SJCRH30 (cell line): ENCODE measurements at regions not wholly inside any gene's neighbourhood (a gene's known extent, or its start where the extent isn't known, plus 50 kb on each side); places are given as distances from the start of the nearest gene placed in this dataset.

Experiments
- DNase-seq, 2 experiments: peaks; one replicate each; pipeline ENCODE4 v3.0.0-alpha.2; 2015 to 2020
- H3K27ac ChIP-seq: fragments of 250-450 bp; sonication (Bioruptor Pico); 2 replicates; pipeline ENCODE4 v1.5.1; 2020; ENCODE audit warnings: mild to moderate bottlenecking, moderate library complexity
- H3K27me3 ChIP-seq: fragments of 250-450 bp; sonication (Bioruptor Pico); 2 replicates; pipeline ENCODE4 v1.5.1; 2020; ENCODE audit warnings: mild to moderate bottlenecking, moderate library complexity
- H3K36me3 ChIP-seq: fragments of 250-450 bp; sonication (Bioruptor Pico); 2 replicates; pipeline ENCODE4 v1.5.1; 2020; ENCODE audit warnings: mild to moderate bottlenecking, moderate library complexity
- H3K4me1 ChIP-seq: fragments of 250-450 bp; sonication (Bioruptor Pico); 2 replicates; pipeline ENCODE4 v1.5.1; 2020; ENCODE audit warnings: mild to moderate bottlenecking, moderate library complexity
- H3K4me3 ChIP-seq: fragments of 250-450 bp; sonication (Bioruptor Pico); 2 replicates; pipeline ENCODE4 v1.5.1; 2020; ENCODE audit warnings: mild to moderate bottlenecking, moderate library complexity
- H3K9me3 ChIP-seq: fragments of 250-450 bp; sonication (Bioruptor Pico); replicated peaks from 2 replicates; pipeline ENCODE4 v1.5.1; 2020; ENCODE audit warnings: mild to moderate bottlenecking, moderate library complexity

DNA sequence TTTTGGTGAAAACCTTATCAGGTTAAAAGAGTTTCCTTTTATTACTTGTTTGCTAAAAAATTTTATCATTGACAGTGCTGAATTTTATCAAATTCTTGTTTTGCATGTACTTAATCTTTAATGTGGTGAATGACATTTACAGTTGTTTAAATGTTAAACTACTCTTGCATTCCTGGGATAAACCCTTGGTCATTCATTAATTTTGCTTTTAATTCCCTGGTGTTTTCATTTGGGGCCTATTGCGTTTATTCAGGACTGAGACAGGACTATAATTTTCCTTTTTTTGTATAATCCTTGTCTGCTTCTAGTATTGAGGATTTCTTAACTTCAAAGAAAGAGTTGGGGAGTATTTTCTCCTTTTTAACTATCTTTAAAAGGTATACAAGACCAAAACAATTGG, 98.7 kb upstream of the TLL1 start:
- no peak for DNase-seq
- Histone ChIP-seq H3K9me3 (no peaks in the 10 kb centered on the region), H3K36me3 (no peaks in the 10 kb centered on the region), H3K27me3 (no peaks in the 10 kb centered on the region), H3K4me3 (no peak overlapping the region), H3K4me1 (no peaks in the 10 kb centered on the region), H3K27ac (no peak overlapping the region)

GRCh38 chr4:165779950-165780670, 92.9 kb upstream of the TLL1 start:
- no peaks in the 10 kb centered on the region for H3K27me3 ChIP-seq
- H3K4me3 ChIP-seq, result no peak overlapping the region
- no peak overlapping the region for H3K27ac ChIP-seq
- no peaks in the 10 kb centered on the region for H3K36me3 ChIP-seq
- H3K4me1 ChIP-seq, result peaks cover 4% of the 10 kb centered on the region
- no peaks in the 10 kb centered on the region for H3K9me3 ChIP-seq
- no peak for DNase-seq

DNA sequence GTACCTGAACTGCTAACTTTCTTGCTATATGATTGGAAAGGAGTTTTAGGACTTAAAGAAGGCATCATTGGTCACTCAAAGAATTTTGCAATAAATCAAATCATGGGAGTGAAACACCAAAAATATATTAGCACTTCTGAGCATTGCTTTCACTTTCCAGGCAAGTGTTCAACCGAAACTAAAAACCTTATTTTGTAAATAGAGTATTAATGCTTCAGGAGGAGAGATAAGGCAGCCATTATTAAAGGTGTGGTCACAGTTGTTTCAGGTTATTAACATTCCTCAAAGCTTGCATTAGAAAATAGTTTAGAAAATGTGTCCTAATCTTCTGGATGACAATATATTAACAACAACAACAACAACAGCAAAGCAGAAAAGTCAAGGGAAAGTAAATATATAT, 92.3 kb upstream of the TLL1 start:
- Histone ChIP-seq H3K36me3 (no peaks in the 10 kb centered on the region), H3K9me3 (no peaks in the 10 kb centered on the region), H3K27ac (no peak overlapping the region), H3K4me3 (no peak overlapping the region), H3K27me3 (no peaks in the 10 kb centered on the region), H3K4me1 (peaks cover 4% of the 10 kb centered on the region)
- DNase-seq, result no peak

GRCh38 chr4:165782623-165783022, 90.4 kb upstream of the TLL1 start:
- H3K27ac ChIP-seq, result no peak overlapping the region
- no peaks in the 10 kb centered on the region for H3K36me3 ChIP-seq
- peaks cover 4% of the 10 kb centered on the region for H3K4me1 ChIP-seq
- H3K4me3 ChIP-seq, result no peak overlapping the region
- no peaks in the 10 kb centered on the region for H3K9me3 ChIP-seq
- no peak for DNase-seq
- no peaks in the 10 kb centered on the region for H3K27me3 ChIP-seq

DNA sequence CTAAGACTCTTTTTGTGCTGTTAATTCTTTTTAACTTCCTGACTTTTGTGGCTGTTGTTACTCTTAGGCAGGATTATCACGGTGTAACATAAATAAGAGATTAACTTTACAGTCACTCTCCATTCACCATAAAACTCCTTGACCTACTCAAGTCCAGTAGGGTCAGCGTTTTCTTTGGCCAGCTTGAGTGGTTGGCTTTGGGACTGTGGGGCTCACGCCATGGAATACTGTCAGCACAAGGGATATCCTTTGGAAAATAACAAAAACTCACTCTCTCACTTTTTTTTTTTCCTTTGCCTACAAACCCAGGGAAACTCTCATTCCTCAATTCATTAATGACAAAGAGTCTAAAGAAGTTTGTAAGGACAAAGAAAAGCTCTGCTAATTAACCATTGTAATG, 89.4 kb upstream of the TLL1 start:
- Histone ChIP-seq H3K4me3 (no peak overlapping the region), H3K9me3 (no peaks in the 10 kb centered on the region), H3K27ac (no peak overlapping the region), H3K36me3 (no peaks in the 10 kb centered on the region), H3K27me3 (no peaks in the 10 kb centered on the region), H3K4me1 (peaks cover 4% of the 10 kb centered on the region)
- DNase-seq, result no peak

DNA sequence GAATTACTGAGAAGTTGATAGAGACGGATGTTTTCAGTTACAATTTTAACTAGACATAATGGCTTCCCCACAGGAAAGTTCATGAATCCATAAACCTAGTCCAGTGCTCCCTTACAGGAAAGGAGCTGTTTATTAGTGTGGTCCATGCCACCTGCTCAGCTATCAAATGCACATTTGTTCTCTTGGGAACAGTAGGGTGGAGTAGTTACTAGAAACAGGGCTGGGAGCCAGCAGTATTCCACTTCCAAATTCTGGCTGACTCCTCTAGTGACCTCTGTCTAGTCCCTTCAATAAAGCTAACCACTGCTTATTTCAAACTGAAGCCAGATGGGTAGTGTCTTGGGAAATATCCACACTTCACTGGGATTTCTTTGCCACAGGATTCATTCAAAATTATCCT, 88.4 kb upstream of the TLL1 start:
- Histone ChIP-seq H3K4me1 (peaks cover 4% of the 10 kb centered on the region), H3K27ac (no peak overlapping the region), H3K9me3 (no peaks in the 10 kb centered on the region), H3K4me3 (no peak overlapping the region), H3K27me3 (no peaks in the 10 kb centered on the region), H3K36me3 (no peaks in the 10 kb centered on the region)
- DNase-seq, result peak; percentile 35 to 72

GRCh38 chr4:165785337-165785736, 87.7 kb upstream of the TLL1 start:
- H3K36me3 ChIP-seq, result no peaks in the 10 kb centered on the region
- H3K27me3 ChIP-seq, result no peaks in the 10 kb centered on the region
- H3K9me3 ChIP-seq, result no peaks in the 10 kb centered on the region
- H3K4me1 ChIP-seq, result peaks cover 4% of the 10 kb centered on the region
- H3K4me3 ChIP-seq, result no peak overlapping the region
- no peak for DNase-seq
- H3K27ac ChIP-seq, result no peak overlapping the region

- Histone ChIP-seq H3K27me3 (no peaks in the 10 kb centered on the region), H3K9me3 (no peaks in the 10 kb centered on the region), H3K36me3 (no peaks in the 10 kb centered on the region), H3K4me1 (peaks cover 4% of the 10 kb centered on the region), H3K27ac (no peak overlapping the region), H3K4me3 (no peak overlapping the region)
- DNase-seq, result no peak
Measured at GRCh38 chr4:165787516-165788274, 85.3 kb upstream of the TLL1 start.

DNA sequence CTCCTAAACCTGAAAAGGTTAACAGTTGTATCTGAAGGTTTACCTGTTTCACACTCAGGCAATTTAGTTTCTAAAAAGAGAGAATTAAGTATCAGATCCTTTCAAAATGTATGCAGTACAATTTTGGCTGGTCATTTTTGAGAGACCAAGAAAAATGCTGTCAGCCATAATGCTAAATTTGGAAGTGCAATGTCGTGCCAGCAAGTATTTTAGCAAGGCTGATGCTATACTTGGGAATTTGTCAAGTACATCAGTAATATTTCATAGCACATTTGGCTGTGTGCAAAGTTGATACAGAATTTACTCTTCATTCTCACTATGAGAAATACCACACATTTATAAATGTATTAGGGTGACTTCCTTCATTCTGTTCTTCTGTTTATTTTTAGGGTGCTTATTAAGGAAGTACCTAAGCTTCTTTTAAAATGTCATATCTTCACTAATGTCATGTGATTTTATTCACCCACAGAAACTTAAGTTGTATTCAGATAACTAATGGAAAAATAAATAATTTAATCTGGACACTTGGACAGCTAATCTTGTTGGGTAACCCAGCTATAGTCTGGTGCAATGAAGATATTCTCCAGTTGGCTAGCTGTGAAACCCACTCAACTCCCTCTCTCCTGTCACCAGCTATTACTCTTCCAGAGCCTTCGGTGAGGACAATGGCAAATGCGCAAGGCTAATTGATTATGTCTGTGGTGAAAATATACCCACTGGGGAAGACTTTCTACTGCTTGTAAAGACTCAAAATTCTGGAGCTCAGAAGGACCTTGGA, 84.2 kb upstream of the TLL1 start:
- Histone ChIP-seq H3K4me1 (peaks cover 4% of the 10 kb centered on the region), H3K4me3 (no peak overlapping the region), H3K36me3 (no peaks in the 10 kb centered on the region), H3K27ac (no peak overlapping the region), H3K27me3 (no peaks in the 10 kb centered on the region), H3K9me3 (no peaks in the 10 kb centered on the region)
- DNase-seq, result no peak

GRCh38 chr4:165793236-165793635, 79.8 kb upstream of the TLL1 start:
- H3K36me3 ChIP-seq, result no peaks in the 10 kb centered on the region
- H3K4me3 ChIP-seq, result no peak overlapping the region

GRCh38 chr4:165794834-165795233, 78.2 kb upstream of the TLL1 start:
- H3K9me3 ChIP-seq, result no peaks in the 10 kb centered on the region
- H3K27me3 ChIP-seq, result no peaks in the 10 kb centered on the region
- H3K36me3 ChIP-seq, result no peaks in the 10 kb centered on the region
- no peak overlapping the region for H3K4me3 ChIP-seq
- no peak for DNase-seq
- H3K4me1 ChIP-seq, result no peaks in the 10 kb centered on the region
- H3K27ac ChIP-seq, result no peak overlapping the region

More at GRCh38 chr4:165793236-165793635, 79.8 kb upstream of the TLL1 start:
- H3K9me3 ChIP-seq, result no peaks in the 10 kb centered on the region
- H3K27me3 ChIP-seq, result no peaks in the 10 kb centered on the region
- no peak for DNase-seq
- H3K4me1 ChIP-seq, result no peaks in the 10 kb centered on the region
- H3K27ac ChIP-seq, result no peak overlapping the region

- H3K27ac ChIP-seq, result no peak overlapping the region
- H3K4me3 ChIP-seq, result no peak overlapping the region
- no peaks in the 10 kb centered on the region for H3K36me3 ChIP-seq
- no peak for DNase-seq
- H3K9me3 ChIP-seq, result no peaks in the 10 kb centered on the region
- no peaks in the 10 kb centered on the region for H3K27me3 ChIP-seq
- no peaks in the 10 kb centered on the region for H3K4me1 ChIP-seq
Measured at GRCh38 chr4:165799384-165799815, 73.6 kb upstream of the TLL1 start.

GRCh38 chr4:165802452-165802851, 70.6 kb upstream of the TLL1 start:
- Histone ChIP-seq H3K9me3 (no peaks in the 10 kb centered on the region), H3K27ac (no peak overlapping the region), H3K4me3 (no peak overlapping the region), H3K36me3 (no peaks in the 10 kb centered on the region), H3K4me1 (no peaks in the 10 kb centered on the region), H3K27me3 (no peaks in the 10 kb centered on the region)
- DNase-seq, result no peak

DNA sequence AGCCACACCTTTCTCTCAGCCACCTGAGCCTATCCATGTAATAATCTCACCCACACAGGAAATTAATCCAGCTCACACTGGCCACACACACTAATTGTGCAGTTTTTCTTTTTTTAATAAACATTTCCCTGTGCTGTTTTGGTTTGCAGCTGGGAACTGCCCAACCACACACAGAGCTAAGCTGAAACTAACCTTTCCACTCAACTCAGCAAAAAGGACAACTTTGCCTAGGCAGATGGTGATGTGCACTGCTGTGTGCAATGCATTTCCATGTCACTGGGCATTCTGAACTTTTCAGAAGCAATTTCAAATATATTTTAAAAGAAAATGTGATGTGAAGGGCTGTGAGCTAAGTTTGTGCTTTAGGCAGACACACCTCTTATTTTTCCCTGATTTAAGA, 70.0 kb upstream of the TLL1 start:
- Histone ChIP-seq H3K4me3 (no peak overlapping the region), H3K9me3 (no peaks in the 10 kb centered on the region), H3K4me1 (no peaks in the 10 kb centered on the region), H3K27ac (no peak overlapping the region), H3K27me3 (no peaks in the 10 kb centered on the region), H3K36me3 (no peaks in the 10 kb centered on the region)
- no peak for DNase-seq

GRCh38 chr4:165805406-165805805, 67.6 kb upstream of the TLL1 start:
- no peaks in the 10 kb centered on the region for H3K36me3 ChIP-seq
- no peak for DNase-seq
- no peaks in the 10 kb centered on the region for H3K4me1 ChIP-seq
- H3K27ac ChIP-seq, result no peak overlapping the region
- no peak overlapping the region for H3K4me3 ChIP-seq
- H3K9me3 ChIP-seq, result no peaks in the 10 kb centered on the region
- H3K27me3 ChIP-seq, result no peaks in the 10 kb centered on the region
